Endothelial cell of umbilical vein (primary cell): ENCODE measurements at regions not wholly inside any gene's neighbourhood (a gene's known extent, or its start where the extent isn't known, plus 50 kb on each side); places are given as distances from the start of the nearest gene placed in this dataset.

Experiments
- BruUV-seq: library from RNA; stranded (reverse); fragments of 400-500 nt; replicated peaks from 2 replicates; lab custom pipeline; 2021; lab: Mats Ljungman, UMichigan
- CTCF ChIA-PET: fragments of 300-600, 350-600 bp; sonication (Branson Sonifier 250); formaldehyde crosslinking; loops from one replicate; lab custom pipeline; 2021; ENCODE audit warnings: antibody characterized with exemption, inconsistent platforms; lab: Charles Lee
- POLR2A ChIA-PET: fragments of 300-600, 350-600 bp; sonication (Branson Sonifier 250); formaldehyde crosslinking; loops from one replicate; lab custom pipeline; 2021; ENCODE audit warnings: antibody characterized with exemption, inconsistent platforms; lab: Charles Lee
- DNase-seq: peaks from one replicate; pipeline ENCODE4 v3.0.0-alpha.2; 2011; ENCODE audit warnings: low read depth, low spot score
- FAIRE-seq: peaks from 2 replicates; lab custom pipeline; 2011; peaks lifted over from hg19 to GRCh38; lab: Jason Lieb, UNC
- H2AFZ ChIP-seq: 2 replicates; pipeline ENCODE4 v1.6.0; 2012; ENCODE audit warnings: low read depth, low read length, control low read depth, inconsistent platforms
- H3K27ac ChIP-seq: 2 replicates; pipeline ENCODE4 v1.5.1; 2011; ENCODE audit warnings: low read depth, mild to moderate bottlenecking, control low read depth, low read length, moderate library complexity; ENCODE audit not compliant: insufficient read depth
- H3K27me3 ChIP-seq, 2 experiments: 2 replicates each; pipeline versions ENCODE4 v1.6.0 to v1.6.1; 2011; ENCODE audit warnings: low read length in 2 of 2, mixed read lengths in 1 of 2; ENCODE audit not compliant: control insufficient read depth in 2 of 2, insufficient read depth in 2 of 2
- H3K36me3 ChIP-seq, 2 experiments: 2 replicates in 1 of 2; 3 replicates in 1 of 2; pipeline ENCODE4 v1.5.1; 2011; ENCODE audit warnings: low read length in 2 of 2, mild to moderate bottlenecking in 1 of 2, moderate library complexity in 1 of 2; ENCODE audit not compliant: control insufficient read depth in 2 of 2, insufficient read depth in 2 of 2; ENCODE audit errors: extremely low read depth in 1 of 2
- H3K4me1 ChIP-seq: 3 replicates; pipeline ENCODE4 v1.5.1; 2011; ENCODE audit warnings: mild to moderate bottlenecking, low read length; ENCODE audit not compliant: control insufficient read depth, insufficient read depth; ENCODE audit errors: extremely low read depth
- H3K4me2 ChIP-seq: 2 replicates; pipeline ENCODE4 v1.6.1; 2011; ENCODE audit warnings: low read length, control low read depth, mixed read lengths; ENCODE audit not compliant: insufficient read depth
- H3K4me3 ChIP-seq, 3 experiments: fragments of 200-600 bp in 1 of 3; sonication (generic), shearing (Covaris generic) in 1 of 3; replicated peaks in 1 of 3; 2 replicates each; pipeline ENCODE4 v1.5.1; 2011 to 2016; ENCODE audit warnings: control low read depth in 3 of 3, low read length in 3 of 3, mild to moderate bottlenecking in 2 of 3, inconsistent platforms in 1 of 3, low read depth in 1 of 3, moderate library complexity in 1 of 3; ENCODE audit not compliant: insufficient read depth in 1 of 3
- H3K79me2 ChIP-seq: 2 replicates; pipeline ENCODE4 v1.6.0; 2012; ENCODE audit warnings: low read length, inconsistent platforms; ENCODE audit not compliant: control insufficient read depth, insufficient read depth
- H3K9ac ChIP-seq: replicated peaks from 2 replicates; pipeline ENCODE3; 2011; ENCODE audit warnings: low read length, control low read depth; ENCODE audit not compliant: insufficient read depth; ENCODE audit errors: extremely low read depth
- H3K9me1 ChIP-seq: replicated peaks from 3 replicates; pipeline ENCODE4 v1.6.0; 2011; ENCODE audit warnings: mild to moderate bottlenecking, low read length; ENCODE audit not compliant: control insufficient read depth, insufficient read depth; ENCODE audit errors: extremely low read depth
- H3K9me3 ChIP-seq: replicated peaks from 2 replicates; pipeline ENCODE4 v1.5.1; 2012; ENCODE audit warnings: low read length, inconsistent platforms; ENCODE audit not compliant: control insufficient read depth, insufficient read depth
- H4K20me1 ChIP-seq: replicated peaks from 2 replicates; pipeline ENCODE3; 2011; ENCODE audit warnings: mild to moderate bottlenecking, low read length; ENCODE audit not compliant: control insufficient read depth, insufficient read depth; ENCODE audit errors: extremely low read depth
- EZH2 ChIP-seq: IDR thresholded peaks from 2 replicates; pipeline ENCODE4 v1.6.1; 2012; ENCODE audit warnings: borderline replicate concordance, low read depth, mild to moderate bottlenecking, moderate library complexity, low read length, inconsistent platforms; ENCODE audit not compliant: severe bottlenecking
- JUN ChIP-seq: IDR thresholded peaks from 2 replicates; pipeline ENCODE4 v1.6.1; 2011; ENCODE audit warnings: borderline replicate concordance, low read depth; ENCODE audit not compliant: insufficient read length, insufficient read depth
- POLR2A ChIP-seq: IDR thresholded peaks from 2 replicates; pipeline ENCODE4 v1.6.1; 2012; ENCODE audit warnings: low read depth, mild to moderate bottlenecking, control low read depth, low read length
- dilution Hi-C: fragments of 300-500 bp; cut with MboI; formaldehyde crosslinking; loops from one replicate; pipeline ENCODE4 v1.15.0; 2019; ENCODE audit warnings: low sequenced_read_pairs; ENCODE audit not compliant: extremely low pct_ligation_motif_present
- intact Hi-C: fragments of 100-400 bp; cut with micrococcal nuclease; formaldehyde crosslinking; loops from one replicate; pipeline ENCODE4 v1.10.0; 2022
- TF ChIP-seq, protein P1 (sequence below), 2 donors: IDR thresholded peaks; 1 replicate in 1 of 2; 2 replicates in 1 of 2; pipeline ENCODE4 v1.5.1; 2011; ENCODE audit warnings: low read length in 2 of 2, mild to moderate bottlenecking in 2 of 2, moderate library complexity in 2 of 2, control low read depth in 1 of 2, inconsistent platforms in 1 of 2, low read depth in 1 of 2; ENCODE audit not compliant: insufficient read depth in 1 of 2; ENCODE audit errors: extremely low read depth in 1 of 2
- TF ChIP-seq, protein P2 (sequence below): IDR thresholded peaks from 2 replicates; pipeline ENCODE4 v1.6.1; 2011; ENCODE audit not compliant: insufficient read depth, insufficient read length

DNA sequence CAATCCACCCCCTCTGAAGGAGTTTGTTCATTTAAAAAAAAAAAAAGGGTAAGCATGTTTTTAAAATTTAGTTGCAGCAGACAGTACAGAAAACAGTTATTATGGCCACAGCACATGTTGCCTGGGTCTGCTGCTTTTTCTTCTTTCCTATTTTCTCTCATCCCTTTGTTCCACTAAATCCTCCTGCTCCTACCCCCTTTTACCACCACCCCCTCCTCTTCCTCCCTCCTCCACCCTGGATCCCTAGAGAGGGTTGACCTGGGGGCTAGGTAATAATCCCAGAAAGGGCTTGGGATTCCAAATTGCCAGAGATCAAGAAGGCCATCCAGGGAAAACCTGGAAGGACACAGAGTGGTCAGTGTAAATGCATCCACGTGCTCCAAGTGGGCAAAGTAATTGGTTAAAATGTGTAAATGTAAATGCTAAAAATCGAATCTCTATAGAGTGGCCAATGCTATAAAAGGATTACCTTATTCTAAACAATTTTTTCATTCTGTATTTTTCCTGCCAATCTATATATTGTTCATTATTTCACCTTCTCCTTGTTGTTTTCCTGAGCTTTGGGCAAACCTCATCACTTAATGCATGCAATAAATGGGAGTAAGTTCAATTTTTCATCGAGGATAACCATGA lies 89.0 kb upstream of the PIK3CG start:
- Histone ChIP-seq H3K27ac (peak overlapping the region; percentile 83), H2AFZ (peak overlapping the region; percentile 56), H3K27me3 (no peaks in the 10 kb centered on the region), H3K4me1 (peaks cover 37% of the 10 kb centered on the region), H3K4me3 (peak overlapping the region in 1 of 3 experiments; percentile 27), H3K9ac (peak overlapping the region; percentile 79), H4K20me1 (no peaks in the 10 kb centered on the region), H3K9me1 (no peaks in the 10 kb centered on the region), H3K4me2 (peak overlapping the region; percentile 54), H3K9me3 (no peaks in the 10 kb centered on the region), H3K36me3 (no peaks in the 10 kb centered on the region), H3K79me2 (peaks cover 2% of the 10 kb centered on the region)
- BruUV-seq, result no TSS peak
- TF ChIP-seq, protein P1, sequence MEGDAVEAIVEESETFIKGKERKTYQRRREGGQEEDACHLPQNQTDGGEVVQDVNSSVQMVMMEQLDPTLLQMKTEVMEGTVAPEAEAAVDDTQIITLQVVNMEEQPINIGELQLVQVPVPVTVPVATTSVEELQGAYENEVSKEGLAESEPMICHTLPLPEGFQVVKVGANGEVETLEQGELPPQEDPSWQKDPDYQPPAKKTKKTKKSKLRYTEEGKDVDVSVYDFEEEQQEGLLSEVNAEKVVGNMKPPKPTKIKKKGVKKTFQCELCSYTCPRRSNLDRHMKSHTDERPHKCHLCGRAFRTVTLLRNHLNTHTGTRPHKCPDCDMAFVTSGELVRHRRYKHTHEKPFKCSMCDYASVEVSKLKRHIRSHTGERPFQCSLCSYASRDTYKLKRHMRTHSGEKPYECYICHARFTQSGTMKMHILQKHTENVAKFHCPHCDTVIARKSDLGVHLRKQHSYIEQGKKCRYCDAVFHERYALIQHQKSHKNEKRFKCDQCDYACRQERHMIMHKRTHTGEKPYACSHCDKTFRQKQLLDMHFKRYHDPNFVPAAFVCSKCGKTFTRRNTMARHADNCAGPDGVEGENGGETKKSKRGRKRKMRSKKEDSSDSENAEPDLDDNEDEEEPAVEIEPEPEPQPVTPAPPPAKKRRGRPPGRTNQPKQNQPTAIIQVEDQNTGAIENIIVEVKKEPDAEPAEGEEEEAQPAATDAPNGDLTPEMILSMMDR (IDR thresholded peaks at IDR 0.05; ENCODE audit: extremely low read depth in 1 of 2, insufficient read depth in 1 of 2, low read depth in 1 of 2, low read length in 2 of 2), result no peak
- TF ChIP-seq POLR2A (no peak), JUN (no peak), EZH2 (no peak)
- TF ChIP-seq, protein P2, sequence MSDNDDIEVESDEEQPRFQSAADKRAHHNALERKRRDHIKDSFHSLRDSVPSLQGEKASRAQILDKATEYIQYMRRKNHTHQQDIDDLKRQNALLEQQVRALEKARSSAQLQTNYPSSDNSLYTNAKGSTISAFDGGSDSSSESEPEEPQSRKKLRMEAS, result no peak
- FAIRE-seq, result no peak
- intact Hi-C loops (loop anchor here (1.0 to 5.0 kb wide), 7 partner anchors 58 to 559 kb away; partner anchors contain the start of genes CCDC71L, HBP1 and PIK3CG), dilution Hi-C loops (no loop called here)
- CTCF ChIA-PET, result interaction anchor here (0.8 to 1.6 kb wide), 7 partner anchors 10 to 599 kb away, joined by 3 to 9 read pairs (median 4); partner anchors contain the start of gene NAMPT
- no peak for DNase-seq
- POLR2A ChIA-PET, result interaction anchor here (0.7 to 2.0 kb wide), 5 partner anchors 58 to 559 kb away, joined by 3 to 7 read pairs (median 4); partner anchors contain the start of gene HBP1
